ENCODE measurements at regions not wholly inside any gene's neighbourhood (a gene's known extent, or its start where the extent isn't known, plus 50 kb on each side); places are given as distances from the start of the nearest gene placed in this dataset.
"Not testable (repeated sequence)": the region's sequence is repeated elsewhere in the genome, so short reads cannot be mapped to it uniquely, and the experiment has no call there.

- DNase-seq: no peak
Observed at GRCh38 chr10:64630534-64630933, 1109.3 kb downstream of the REEP3 start.

DNA sequence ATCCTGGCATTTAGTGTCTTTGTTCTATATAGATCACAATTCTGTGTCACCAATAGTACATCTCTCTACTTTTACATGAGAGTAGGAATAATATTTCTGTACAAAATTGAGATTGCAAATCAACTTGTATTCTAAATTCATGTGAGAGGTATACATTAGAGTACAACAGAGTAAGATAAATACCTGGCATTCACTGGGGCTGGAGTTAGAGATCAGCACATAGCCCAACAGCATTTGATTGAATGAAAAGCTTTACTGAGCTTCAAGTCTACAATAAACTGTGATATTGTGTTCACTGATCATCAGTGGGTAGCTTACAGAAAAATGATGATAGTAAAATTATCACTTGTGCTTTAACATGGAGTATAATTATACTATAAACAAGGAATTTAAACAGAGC, 1114.7 kb downstream of the REEP3 start:
- no peak for DNase-seq

GRCh38 chr10:64636461-64636860, 1115.3 kb downstream of the REEP3 start:
- DNase-seq: no peak

DNA sequence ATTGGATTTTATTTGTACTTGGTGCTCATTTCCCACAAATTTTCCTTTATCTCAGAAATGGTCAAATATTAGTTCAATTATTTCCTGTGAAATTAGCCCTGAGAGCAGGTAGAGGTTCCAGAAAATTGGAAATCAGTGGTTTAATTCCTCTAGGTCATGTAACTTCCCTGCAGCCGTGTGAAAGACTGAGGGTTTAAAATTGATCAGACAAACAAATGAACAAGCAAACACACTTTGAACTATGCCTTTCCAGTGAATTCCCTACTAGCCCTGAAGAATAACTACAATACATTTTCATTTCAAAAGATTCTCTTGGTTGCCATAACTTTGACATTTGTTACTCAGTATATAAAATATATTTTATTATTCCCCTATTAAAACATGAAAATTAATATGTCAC, 1116.7 kb downstream of the REEP3 start:
- no peak for DNase-seq

DNA sequence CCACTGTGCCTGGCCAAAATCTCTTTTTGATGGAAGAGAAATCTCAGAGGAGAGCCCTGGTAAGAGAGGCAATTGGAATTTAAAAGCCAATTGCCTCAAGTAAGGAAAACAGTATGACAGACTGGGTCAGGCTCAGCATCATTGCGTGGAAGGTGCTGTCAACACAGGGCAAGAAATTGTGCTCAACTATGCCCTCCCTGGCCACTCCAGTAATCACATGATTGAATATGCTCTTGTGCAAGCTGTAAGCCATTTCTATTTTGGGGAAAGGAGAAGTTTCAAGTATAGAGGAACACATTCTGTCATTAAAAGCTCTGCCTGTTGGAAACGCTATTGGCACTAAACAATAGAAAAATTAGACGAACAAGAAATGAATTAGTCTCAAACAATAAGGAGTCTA, 1127.7 kb downstream of the REEP3 start:
- no peak for DNase-seq

GRCh38 chr10:64658528-64658927, 1137.3 kb downstream of the REEP3 start:
- no peak for DNase-seq

- DNase-seq: no peak
Observed at GRCh38 chr10:64659311-64659710, 1138.1 kb downstream of the REEP3 start.

DNA sequence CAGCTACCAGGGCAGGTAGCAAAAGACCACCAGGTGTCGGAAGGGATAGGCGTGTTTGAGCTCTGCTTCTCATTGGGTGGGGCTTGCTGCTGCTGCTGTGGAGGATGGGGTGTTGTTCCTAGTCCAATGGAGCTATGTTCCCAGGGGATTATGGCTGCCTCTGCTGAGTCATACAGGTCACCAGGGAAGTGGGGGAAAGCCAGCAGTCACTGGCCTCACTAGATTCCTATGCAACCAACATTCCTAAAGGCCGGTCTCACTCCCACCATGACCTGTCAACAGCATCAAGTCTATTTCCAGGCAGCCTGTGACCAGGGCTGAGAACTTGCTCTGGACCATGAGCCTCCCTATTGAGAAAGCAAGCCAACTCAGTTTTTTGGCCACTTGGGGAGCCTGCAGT, 1160.8 kb downstream of the REEP3 start:
- DNase-seq: no peak

GRCh38 chr10:64690194-64690593, 1169.0 kb downstream of the REEP3 start:
- no peak for DNase-seq

GRCh38 chr10:64699244-64699643, 1178.0 kb downstream of the REEP3 start:
- no peak for DNase-seq

GRCh38 chr10:64702086-64702485, 1180.9 kb downstream of the REEP3 start:
- DNase-seq: not testable (repeated sequence)

- DNase-seq: no peak
Observed at GRCh38 chr10:64708884-64709681, 1187.9 kb downstream of the REEP3 start.

- no peak for DNase-seq
Observed at GRCh38 chr10:64726466-64726865, 1205.3 kb downstream of the REEP3 start.

- DNase-seq: no peak
Observed at GRCh38 chr10:64731016-64731415, 1209.8 kb downstream of the REEP3 start.

DNA sequence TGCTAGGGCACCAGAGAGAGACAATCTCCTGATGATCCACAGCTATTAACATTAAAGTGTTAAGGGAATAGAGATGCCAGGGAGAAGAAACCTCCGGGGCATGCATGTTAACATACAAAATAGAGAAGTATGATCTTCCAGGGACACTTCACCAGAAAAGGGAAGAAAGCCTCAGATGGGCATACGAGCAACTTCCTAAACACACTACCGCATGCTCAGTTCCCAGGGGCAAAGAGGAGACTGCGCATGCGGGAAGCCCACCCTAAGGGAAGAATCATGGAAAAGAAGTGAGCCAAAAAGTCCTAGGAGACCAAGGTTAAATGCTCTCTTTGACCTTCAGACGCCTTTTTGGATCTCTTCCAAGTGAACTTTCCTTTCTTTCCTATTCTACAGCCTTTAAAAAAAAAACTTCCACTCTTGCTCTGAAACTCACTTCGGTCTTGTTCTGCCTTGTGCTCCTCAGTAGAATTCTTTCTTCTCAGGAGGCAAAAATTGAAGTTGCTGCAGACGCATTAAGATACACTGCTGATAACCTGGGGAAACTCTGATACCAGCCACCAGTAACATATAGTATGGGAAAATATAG, 1211.3 kb downstream of the REEP3 start:
- DNase-seq: no peak

DNA sequence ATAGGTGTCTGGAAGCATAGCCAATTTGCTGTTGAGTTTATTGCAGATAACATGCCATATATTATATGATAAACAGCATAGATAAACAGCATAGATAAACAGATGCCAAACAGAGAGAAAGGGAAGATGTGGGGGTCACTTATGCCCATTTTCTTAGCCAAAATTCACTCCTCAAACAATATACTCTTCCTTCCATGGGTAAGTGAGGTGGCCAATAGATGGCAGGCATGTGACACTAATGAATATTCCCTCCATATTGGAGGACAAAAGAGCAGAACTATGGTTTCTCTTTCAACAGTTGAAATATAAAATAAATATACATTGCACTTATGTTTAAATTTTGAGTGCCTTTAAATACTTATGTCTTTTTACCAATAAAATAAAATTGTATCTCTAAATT, 1212.8 kb downstream of the REEP3 start:
- DNase-seq: no peak

GRCh38 chr10:64738462-64738861, 1217.3 kb downstream of the REEP3 start:
- DNase-seq: no peak

GRCh38 chr10:64745565-64745964, 1224.4 kb downstream of the REEP3 start:
- DNase-seq: no peak

- no peak for DNase-seq
Observed at GRCh38 chr10:64750672-64751071, 1229.5 kb downstream of the REEP3 start.

GRCh38 chr10:64753516-64753915, 1232.3 kb downstream of the REEP3 start:
- no peak for DNase-seq

GRCh38 chr10:64760371-64760770, 1239.2 kb downstream of the REEP3 start:
- no peak for DNase-seq

GRCh38 chr10:64762861-64763260, 1241.7 kb downstream of the REEP3 start:
- DNase-seq: no peak

DNA sequence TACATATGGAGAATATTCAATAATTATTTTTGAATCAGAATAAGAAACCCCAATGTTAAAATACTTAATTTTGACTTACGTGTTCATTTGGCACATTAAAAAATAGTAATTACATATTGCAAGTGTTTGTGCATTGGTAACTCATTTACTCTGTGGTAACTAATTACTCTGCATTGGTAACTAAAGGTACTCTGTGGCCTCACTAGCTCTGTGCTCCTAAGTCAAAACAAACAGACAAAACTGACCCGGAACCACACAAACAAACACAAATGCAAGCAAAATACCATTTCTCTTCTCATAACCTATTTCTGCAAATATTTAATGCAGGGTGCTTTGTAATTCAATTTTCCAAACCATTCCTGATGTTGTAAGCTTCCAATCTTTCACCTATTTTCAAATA, 1244.3 kb downstream of the REEP3 start:
- no peak for DNase-seq

DNA sequence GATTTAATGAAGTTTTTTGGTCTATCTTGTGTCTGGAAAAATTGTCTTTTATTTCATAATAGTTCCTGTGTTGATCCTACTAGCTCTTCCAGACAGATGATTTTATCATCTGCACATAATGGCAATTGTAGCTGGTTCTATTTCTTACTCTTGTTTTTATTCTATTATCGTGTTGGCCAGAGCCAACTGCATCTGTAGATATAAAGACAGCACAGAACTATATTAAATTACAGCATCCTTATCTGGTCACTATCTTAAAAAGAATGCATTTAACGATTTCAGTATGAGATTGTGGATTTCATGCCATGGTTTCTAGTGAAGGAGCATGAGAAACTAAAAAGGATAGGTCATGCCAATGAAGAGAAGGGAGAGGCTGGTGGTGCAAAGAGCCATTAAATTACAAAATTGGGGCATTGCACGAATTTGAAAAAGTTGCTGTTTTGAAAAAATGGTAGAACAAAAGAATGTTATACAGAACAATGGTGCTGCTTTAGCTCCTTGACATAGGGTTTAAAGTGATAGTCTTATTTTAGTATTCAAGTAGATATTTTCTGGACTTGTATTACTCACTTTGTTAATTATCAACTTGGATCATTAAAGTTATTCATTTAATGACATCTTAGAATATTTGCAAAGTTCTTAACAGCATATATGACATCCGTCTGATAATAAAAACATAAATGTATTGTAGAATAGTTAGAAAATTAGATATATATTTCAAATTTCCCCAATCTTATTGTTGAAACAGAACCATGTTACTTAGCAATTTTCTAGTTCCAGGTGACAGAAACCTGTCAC, 1250.3 kb downstream of the REEP3 start:
- no peak for DNase-seq
